ENCODE measurements at regions not wholly inside any gene's neighbourhood (a gene's known extent, or its start where the extent isn't known, plus 50 kb on each side); places are given as distances from the start of the nearest gene placed in this dataset.

DNA sequence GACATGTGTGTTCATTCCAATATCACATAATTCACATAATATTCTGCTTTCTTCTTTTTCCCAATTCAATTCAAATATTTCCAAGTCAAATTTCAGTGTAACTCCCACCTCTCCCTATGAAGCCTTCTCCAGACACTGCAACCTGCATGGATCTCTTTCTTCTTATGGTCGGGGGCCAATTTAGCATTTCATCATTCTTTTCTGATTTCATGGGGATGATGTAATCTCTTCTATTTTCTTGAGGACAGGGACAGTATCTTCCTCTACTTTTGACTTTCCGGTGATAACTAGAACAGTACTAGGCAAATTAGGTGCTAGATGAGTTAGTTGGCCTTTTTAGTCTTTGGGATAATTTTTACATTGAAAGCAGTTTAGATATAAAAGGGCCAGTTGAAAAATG is 92.7 kb downstream of the CARTPT start:
- H3K4me3 ChIP-seq (ENCODE audit: control insufficient read depth in 2 of 3, extremely low read depth in 1 of 3, insufficient read depth in 2 of 3, low read depth in 1 of 3, low read length in 3 of 3): no peak overlapping the region
- no peaks in the 10 kb centered on the region for H3K36me3 ChIP-seq (ENCODE audit: control insufficient read depth in 2 of 2, extremely low read depth in 1 of 2, insufficient read depth in 2 of 2, low read length in 2 of 2)
- H3K9me3 ChIP-seq (ENCODE audit: control insufficient read depth, low read depth, low read length): no peaks in the 10 kb centered on the region
- H4K20me1 ChIP-seq (ENCODE audit: control insufficient read depth, extremely low read depth, insufficient read depth, low read length): no peaks in the 10 kb centered on the region
- FAIRE-seq (peak; percentile 20), DNase-seq (ENCODE audit: low read depth, low spot score) (no peak)
- H3K4me2 ChIP-seq (ENCODE audit: control insufficient read depth, extremely low read depth, insufficient read depth, low read depth, low read length): no peak overlapping the region
- no peaks in the 10 kb centered on the region for H3K27me3 ChIP-seq (ENCODE audit: control insufficient read depth, extremely low read depth, insufficient read depth, low read length)
- no peaks in the 10 kb centered on the region for H3K79me2 ChIP-seq (ENCODE audit: control insufficient read depth, insufficient read depth, low read length)
- no peaks in the 10 kb centered on the region for H3K9me1 ChIP-seq (ENCODE audit: control insufficient read depth, extremely low read depth, insufficient read depth, low read length)
- H3K9ac ChIP-seq (ENCODE audit: control insufficient read depth, extremely low read depth, insufficient read depth, low read length): no peak overlapping the region
- no peak overlapping the region for H3K27ac ChIP-seq (ENCODE audit: control insufficient read depth, insufficient read depth, low read length)
- peaks cover 22% of the 10 kb centered on the region for H3K4me1 ChIP-seq (ENCODE audit: control insufficient read depth, extremely low read depth, insufficient read depth, low read length)
- dilution Hi-C loops (cut with MboI; ENCODE audit: extremely low pct_ligation_motif_present, low sequenced_read_pairs): no loop called here
- no peak for TF ChIP-seq EZH2 (IDR thresholded peaks at IDR 0.05; ENCODE audit: low read length)
- TF ChIP-seq, protein P1, sequence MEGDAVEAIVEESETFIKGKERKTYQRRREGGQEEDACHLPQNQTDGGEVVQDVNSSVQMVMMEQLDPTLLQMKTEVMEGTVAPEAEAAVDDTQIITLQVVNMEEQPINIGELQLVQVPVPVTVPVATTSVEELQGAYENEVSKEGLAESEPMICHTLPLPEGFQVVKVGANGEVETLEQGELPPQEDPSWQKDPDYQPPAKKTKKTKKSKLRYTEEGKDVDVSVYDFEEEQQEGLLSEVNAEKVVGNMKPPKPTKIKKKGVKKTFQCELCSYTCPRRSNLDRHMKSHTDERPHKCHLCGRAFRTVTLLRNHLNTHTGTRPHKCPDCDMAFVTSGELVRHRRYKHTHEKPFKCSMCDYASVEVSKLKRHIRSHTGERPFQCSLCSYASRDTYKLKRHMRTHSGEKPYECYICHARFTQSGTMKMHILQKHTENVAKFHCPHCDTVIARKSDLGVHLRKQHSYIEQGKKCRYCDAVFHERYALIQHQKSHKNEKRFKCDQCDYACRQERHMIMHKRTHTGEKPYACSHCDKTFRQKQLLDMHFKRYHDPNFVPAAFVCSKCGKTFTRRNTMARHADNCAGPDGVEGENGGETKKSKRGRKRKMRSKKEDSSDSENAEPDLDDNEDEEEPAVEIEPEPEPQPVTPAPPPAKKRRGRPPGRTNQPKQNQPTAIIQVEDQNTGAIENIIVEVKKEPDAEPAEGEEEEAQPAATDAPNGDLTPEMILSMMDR (optimal IDR thresholded peaks at IDR 0.05 in 1 of 3, IDR thresholded peaks at IDR 0.05 in 1 of 3, conservative IDR thresholded peaks at IDR 0.05 in 1 of 3; ENCODE audit: extremely low read depth in 1 of 3, insufficient read depth in 2 of 3, low read length in 3 of 3): no peak
- no peak overlapping the region for H2AFZ ChIP-seq (ENCODE audit: control insufficient read depth, low read length)

- peak overlapping the region; percentile 34 for H3K4me2 ChIP-seq (ENCODE audit: control insufficient read depth, extremely low read depth, insufficient read depth, low read depth, low read length)
- peaks cover 12% of the 10 kb centered on the region for H3K4me1 ChIP-seq (ENCODE audit: control insufficient read depth, extremely low read depth, insufficient read depth, low read length)
- H3K9me3 ChIP-seq (ENCODE audit: control insufficient read depth, low read depth, low read length): no peaks in the 10 kb centered on the region
- dilution Hi-C loops (cut with MboI; ENCODE audit: extremely low pct_ligation_motif_present, low sequenced_read_pairs): no loop called here
- FAIRE-seq (peak; percentile 82), DNase-seq (ENCODE audit: low read depth, low spot score) (peak; percentile 21)
- H3K9me1 ChIP-seq (ENCODE audit: control insufficient read depth, extremely low read depth, insufficient read depth, low read length): no peaks in the 10 kb centered on the region
- H3K36me3 ChIP-seq (ENCODE audit: control insufficient read depth in 2 of 2, extremely low read depth in 1 of 2, insufficient read depth in 2 of 2, low read length in 2 of 2): no peaks in the 10 kb centered on the region
- H2AFZ ChIP-seq (ENCODE audit: control insufficient read depth, low read length): peak overlapping the region; percentile 81
- peak overlapping the region; percentile 27 for H3K27ac ChIP-seq (ENCODE audit: control insufficient read depth, insufficient read depth, low read length)
- no peaks in the 10 kb centered on the region for H4K20me1 ChIP-seq (ENCODE audit: control insufficient read depth, extremely low read depth, insufficient read depth, low read length)
- no peak overlapping the region for H3K9ac ChIP-seq (ENCODE audit: control insufficient read depth, extremely low read depth, insufficient read depth, low read length)
- no peaks in the 10 kb centered on the region for H3K79me2 ChIP-seq (ENCODE audit: control insufficient read depth, insufficient read depth, low read length)
- no peaks in the 10 kb centered on the region for H3K27me3 ChIP-seq (ENCODE audit: control insufficient read depth, extremely low read depth, insufficient read depth, low read length)
- H3K4me3 ChIP-seq (ENCODE audit: control insufficient read depth in 2 of 3, extremely low read depth in 1 of 3, insufficient read depth in 2 of 3, low read depth in 1 of 3, low read length in 3 of 3): no peak overlapping the region
- TF ChIP-seq, protein P1 (optimal IDR thresholded peaks at IDR 0.05 in 1 of 3, IDR thresholded peaks at IDR 0.05 in 1 of 3, conservative IDR thresholded peaks at IDR 0.05 in 1 of 3; ENCODE audit: extremely low read depth in 1 of 3, insufficient read depth in 2 of 3, low read length in 3 of 3): no peak
- TF ChIP-seq EZH2 (IDR thresholded peaks at IDR 0.05; ENCODE audit: low read length): no peak
These were observed 97.2 kb downstream of the CARTPT start for GRCh38 chr5:71816307-71816706.
